GM21360 (cell line): ENCODE measurements at regions not wholly inside any gene's neighbourhood (a gene's known extent, or its start where the extent isn't known, plus 50 kb on each side); places are given as distances from the start of the nearest gene placed in this dataset.
"Not testable (repeated sequence)": the region's sequence is repeated elsewhere in the genome, so short reads cannot be mapped to it uniquely, and the experiment has no call there.

Experiments used
- ATAC-seq: cut with Tn5 transposase; IDR thresholded peaks from one replicate; pipeline ENCODE4 v1.9.1; 2021; ENCODE audit warnings: mild to moderate bottlenecking, moderate library complexity; ENCODE audit not compliant: unreplicated experiment

DNA sequence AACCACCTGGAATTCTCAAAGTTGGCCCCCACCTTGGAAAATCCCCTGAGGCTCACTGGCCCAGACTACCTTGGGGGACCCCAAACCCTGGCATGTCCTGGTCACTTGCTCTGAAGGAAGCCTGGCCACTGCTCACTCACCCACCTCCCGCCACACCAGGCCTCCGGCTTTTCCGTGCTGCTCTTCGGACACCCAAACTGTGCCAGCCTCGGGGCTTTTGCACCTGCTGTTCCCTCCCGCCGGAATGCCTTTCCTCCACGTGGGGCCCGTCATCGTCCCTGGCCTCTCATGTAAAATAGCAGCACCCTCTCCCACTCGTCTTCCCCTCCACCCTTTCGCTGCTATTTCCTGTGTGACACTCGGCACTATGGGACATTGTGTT is 87.2 kb upstream of the NCOR2 start:
- ATAC-seq: no peak

DNA sequence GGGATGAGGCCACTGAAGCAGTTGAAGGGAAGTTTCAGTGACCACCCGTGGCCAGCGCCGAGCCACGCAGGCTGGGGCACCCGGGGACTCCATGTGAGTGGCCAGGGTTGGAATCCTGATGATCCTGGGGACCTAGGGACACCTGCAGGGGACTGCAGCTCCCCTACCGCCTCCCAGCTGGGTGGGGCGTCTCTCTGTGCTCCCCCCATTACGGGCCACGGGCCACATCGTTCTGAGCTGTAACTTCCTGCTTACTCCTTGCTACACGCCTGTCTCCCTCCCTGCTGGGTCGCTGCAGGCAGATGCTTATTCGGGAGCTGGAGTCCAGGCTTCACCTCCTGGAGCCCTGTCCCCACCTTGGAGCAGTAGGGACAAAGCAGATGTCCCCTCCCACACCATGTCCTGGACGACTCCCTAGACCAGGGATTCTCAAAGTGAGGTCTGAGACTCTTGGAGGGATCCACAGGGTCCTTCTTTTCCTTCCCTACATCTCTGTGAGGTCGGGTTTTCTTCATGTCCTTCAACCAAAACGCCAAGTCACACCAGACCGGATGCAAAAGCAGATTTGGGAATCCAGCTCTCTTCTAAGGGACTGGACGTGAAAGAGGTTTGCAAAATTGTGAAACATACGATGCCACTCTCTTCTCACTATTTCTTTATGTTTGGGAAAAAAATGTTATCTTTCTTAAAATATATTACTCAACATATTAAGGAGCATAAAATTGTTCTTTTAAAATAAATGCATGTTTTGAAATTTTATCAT is 85.9 kb upstream of the NCOR2 start:
- ATAC-seq: no peak

DNA sequence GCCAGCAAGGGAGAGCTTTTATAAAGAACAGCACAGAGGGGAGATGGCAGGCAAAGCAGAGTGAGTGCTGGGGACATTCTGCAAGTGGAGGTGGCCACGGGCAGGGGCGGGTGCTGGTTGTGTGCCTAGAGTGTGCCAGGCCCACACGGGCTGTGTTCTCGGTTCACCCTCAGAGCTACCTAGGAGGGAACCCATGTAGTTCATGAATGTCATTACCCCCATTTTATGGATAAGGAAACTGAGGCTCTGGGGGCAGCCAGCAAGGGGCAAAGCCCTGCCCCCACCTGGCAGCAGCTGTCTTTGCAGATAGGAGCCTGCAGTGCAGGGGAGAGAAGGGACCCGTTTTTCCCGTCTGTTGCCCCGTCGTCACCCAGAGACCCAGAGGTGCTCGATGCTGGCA is 85.2 kb upstream of the NCOR2 start:
- ATAC-seq: no peak

DNA sequence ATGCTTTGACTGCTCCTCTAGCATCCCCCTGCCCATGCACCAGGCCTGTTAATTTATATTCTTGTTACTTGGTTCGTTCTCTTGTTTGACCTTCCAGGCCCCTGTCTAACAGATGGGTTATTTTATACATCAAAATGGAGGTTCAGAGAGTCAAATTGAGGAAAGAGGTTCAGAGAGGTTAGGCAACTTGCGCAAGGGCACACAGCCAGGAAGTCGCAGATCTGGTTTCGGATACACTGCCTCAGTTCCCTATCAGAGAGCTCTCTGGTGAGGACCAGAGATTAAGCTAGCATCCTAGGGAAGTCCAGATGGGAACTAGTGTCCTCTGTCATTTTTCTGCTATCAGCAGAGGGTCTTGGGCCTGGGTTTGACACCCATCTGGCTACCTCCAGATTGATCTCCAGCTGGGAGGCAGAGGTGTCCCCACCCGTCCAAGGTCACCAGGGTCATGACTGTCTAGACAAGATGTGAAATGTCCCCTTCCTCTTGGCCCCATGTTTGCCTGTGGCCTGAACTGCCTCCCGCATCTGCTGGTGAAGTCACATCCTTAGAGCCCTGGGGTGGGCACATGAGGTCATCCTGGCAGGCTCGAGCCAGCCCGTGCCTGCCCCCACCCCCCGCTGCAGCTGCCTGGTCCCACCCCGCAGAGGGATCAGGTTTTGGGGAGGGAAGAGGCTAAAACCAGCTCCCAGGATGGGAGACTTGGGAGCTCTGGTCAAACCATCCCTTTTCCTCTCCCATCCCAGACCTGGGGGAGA is 84.3 kb upstream of the NCOR2 start:
- ATAC-seq: no peak

DNA sequence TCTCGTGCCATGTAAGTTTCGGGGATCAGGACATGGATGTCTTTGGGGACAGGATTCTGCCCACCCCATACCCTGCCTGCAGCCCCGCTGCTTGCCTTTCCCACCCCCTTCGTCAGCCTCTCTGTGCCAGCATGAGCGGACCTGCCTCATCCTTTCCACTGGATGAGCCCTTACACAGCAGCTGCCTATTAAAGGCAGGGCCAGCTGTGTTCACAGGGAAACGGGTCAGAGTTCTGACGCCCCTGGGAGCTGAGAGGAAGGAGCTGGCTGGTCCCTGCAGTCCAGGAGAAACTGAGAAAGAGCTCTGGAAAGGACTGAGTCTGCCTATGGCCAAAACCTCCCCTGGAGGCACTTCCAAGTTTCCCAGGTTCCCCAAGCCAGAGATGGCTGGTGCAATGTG is 83.5 kb upstream of the NCOR2 start:
- ATAC-seq: no peak

DNA sequence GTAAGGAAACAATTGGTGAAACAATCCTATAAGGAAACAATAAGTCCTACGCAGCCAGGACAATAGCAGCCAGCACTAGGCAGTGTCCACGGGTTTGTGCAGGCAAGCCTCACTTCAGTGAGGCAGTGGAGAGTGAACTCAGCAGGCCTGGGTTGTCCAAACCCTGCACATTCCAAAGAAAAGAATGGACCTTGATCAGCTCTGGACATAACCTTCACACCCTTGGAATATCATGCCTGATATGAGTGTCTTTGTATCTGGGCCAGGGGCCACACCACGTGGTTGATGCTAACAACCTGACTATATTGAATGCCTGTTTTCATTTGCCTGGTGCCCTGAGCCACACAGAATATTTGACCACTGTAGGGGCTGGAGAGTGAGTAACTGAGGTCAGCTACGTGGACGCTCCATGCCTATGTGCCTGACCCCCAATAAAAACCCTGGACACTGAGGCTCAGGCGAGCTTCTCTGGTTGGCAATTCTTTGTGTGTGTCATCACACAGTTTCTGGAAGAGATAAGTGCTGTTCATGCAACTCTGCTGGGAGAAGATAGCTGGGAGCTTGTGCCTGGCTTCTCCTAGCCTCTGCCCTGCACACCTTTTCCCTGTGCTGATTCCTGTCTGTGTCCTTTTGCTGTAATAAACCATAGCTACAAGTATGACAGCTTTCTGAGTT is 81.4 kb upstream of the NCOR2 start:
- no peak for ATAC-seq

DNA sequence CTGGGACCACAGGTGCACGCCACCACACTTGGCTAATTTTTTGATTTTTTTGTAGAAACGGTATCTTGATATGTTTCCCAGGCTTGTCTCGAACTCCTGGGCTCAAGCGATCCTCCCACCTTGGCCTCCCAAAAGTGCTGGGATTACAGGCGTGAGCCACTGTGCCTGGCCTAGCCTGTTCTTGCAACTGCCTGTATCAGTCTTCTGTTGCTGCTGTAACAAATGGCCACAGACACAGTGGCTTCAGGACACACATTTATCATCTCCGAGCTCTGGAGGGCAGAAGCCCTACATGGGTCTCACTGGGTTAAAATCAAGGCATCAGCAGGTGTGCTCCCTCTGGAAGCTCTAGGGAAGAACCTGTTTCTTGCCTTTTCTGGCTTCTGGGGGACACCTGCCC is 79.9 kb upstream of the NCOR2 start:
- no peak for ATAC-seq

DNA sequence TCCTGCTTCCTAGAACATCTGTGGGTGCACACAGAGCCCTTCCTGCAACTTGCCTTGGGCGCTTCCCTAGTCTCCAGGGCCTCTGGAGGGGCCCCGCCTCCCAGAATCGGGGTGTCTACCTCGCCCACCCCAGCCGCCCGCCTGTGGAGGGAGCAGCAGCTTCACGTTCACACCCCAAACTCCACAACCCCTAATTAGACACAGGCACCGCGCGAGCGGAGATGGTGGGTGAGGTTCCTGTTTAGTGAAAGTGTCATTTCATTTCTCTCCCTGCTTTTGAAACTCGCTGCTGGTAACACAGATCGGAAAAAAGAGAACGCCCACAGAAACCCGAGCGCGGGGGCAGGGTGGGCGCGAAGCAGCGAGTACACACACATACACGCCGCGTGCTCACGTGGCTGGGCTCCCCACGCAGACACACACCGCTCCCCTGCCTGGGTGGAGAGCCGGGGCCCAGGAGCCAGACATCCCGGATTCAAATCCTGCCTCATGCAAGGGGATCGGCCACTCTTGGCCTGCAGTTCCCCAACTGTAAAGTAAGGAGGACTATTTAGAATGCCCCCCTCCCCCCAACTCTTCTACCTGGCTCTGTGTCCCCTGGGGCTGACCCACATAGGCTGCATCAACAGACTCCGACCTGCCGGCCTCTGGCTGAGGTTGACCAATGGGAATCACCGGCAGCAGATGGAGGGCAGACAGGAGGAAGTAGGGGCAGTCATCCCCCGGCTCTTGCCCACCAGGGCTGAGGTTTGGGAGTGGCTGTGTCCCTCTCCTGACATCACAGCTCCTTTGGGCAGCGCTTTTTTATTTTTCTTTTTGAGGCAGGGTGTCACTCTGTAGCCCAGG is 79.2 kb upstream of the NCOR2 start:
- no peak for ATAC-seq

DNA sequence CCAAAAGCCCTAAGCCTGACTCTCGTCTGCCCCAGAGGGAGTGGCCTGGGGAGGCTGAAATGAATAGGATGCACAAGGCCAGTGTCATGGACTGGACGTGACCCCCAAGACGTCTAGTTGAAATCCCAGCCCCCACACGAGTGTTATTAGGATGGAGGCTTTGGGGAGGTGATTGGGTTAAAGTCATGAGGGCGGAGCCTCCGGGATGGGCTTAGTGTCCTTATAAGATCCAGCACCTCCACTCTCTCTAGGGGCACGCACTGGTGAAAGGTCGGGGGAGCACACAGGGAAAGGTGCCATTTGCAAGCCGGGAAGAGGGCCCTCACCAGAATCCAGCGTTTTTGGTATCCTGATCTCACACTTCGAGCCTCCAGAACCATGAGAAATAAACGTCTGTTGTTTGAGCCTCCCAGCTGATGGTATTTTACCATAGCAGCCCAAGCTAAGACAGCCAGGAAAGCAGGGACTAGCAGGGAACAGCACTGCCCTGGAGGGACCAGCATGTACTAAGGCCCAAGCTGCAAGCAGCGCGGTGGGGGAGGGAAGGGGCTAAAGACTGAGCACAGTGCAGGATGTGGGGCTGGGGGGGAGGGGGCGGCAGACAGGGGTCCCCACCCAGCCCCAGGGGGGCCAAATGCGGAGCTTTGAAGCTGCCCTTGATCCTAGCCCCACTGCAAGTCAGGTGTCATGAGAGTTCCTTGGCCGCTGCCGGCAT is 78.3 kb upstream of the NCOR2 start:
- no peak for ATAC-seq

DNA sequence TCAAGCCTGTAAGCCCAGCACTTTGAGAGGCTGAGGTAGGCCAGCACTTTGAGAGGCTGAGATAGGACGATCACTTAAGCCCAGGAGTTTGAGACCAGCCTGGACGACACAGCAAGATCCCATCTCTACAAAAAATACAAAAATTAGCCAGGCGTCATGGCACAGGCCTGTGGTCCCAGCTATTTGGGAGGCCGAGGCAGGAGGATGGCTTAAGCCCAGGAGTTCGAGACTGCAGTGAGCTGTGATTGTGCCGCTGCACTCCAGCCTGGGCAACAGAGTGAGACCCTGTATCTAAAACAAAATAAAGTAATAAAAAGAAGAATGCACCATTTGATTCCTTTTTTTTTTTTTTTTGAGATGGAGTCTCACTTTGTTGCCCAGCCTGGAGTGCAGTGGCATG is 76.4 kb upstream of the NCOR2 start:
- not testable (repeated sequence) for ATAC-seq

DNA sequence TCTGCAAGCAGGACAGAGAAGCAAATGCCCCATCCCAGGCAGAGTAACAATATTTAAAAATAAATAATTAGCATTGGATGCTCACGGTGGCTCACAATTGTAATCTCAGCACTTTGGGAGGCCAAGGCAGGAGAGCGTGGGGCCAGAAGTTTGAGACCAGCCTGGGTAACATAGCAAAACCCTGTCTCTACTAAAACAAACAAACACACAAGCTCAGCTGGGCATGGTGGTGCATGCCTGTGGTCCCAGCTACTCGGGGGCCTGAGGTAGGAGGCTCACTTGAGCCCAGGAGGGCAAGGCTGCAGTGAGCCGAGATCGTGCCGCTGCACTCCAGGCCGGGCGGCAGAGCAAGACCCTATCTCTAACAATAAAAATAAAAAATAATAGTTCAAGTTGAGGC is 74.7 kb upstream of the NCOR2 start:
- no peak for ATAC-seq

DNA sequence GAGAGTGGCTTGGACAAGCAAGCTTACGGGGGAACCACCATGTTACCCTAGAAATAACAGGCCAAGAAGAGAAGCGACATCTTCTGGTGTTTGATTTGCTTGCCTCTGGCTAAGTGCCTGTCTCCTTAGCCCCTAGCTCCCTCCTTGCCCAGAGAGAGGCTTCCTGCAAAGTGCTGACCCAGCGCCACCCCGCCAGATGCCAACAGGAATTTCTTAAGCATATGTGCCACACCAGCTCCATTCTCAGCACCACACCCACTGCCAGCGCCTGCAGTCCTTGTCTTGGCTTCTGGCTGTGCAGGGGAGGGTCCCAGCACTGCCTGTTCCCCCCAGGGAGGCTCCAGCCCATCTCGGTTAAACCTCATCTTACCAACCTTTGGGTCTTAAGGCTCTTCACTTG is 74.2 kb upstream of the NCOR2 start:
- no peak for ATAC-seq

DNA sequence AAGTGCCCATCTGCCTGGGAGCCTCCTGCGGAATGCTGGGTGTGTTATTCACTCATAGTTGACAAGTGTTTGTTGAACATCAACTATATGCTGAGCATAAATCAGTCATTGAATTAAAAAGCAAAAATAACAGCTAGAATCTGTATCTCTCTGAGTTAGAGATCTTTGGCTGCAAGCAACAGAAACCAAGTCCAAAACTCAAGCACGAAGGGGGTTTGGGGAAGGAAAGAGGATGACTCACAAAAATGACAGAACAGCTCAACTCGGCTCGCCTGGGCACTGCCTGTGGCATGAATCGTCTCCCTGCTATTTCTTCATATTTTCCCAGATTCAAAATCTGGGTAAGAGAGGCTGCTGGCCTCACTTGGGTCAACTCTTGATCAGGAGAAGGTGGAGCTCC is 72.6 kb upstream of the NCOR2 start:
- no peak for ATAC-seq

DNA sequence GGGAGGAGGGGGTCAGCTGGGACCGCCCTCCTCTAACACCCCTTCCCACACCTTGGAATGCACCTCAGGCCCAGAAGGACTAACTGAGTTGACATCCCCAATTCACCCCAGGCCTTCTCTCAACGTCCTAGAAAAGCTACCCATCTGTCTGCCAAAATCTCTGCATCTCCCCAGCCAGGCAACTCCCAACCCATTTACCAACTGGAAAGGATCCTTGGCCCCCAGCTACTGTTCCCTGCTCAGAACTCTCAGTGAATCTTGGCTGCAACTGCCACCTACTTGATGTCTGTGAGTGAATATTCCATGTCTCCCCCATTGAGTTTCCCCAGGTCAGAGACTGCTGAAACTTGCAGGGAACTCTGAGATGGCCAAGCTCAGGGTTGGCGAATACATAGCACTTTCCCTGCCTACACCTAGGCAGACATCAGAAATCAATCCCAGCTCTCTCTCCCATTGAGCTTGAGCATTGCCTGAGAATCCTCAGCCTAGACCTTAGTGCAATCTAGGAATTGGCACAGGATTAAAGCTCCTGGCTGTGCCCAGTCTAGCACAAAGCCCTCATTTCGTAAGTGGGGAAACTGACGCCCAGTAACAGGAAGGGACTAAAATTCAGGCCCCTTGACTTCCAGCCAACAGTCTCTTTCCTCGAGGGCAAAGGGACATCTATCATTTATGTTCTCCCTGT is 71.9 kb upstream of the NCOR2 start:
- no peak for ATAC-seq

DNA sequence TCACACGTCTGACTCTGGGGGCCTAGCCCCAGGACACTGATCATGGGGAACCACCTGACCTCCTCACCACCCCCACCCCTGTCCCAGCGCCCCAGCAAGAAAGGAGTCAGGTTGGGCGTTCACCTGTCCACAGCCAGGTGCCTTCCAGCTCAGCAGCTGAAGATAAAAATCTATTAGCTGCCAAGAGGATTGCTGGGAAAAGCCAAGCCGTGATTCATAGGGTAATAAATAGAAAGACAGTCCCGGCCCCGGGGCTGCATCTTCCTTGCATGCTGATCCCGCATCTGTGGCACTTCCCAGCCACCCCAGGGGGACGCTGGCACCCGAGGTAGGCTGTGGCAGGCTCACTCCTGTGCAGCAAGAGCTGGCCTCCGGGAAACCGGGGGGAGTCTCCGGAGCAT is 70.2 kb upstream of the NCOR2 start:
- ATAC-seq: no peak

DNA sequence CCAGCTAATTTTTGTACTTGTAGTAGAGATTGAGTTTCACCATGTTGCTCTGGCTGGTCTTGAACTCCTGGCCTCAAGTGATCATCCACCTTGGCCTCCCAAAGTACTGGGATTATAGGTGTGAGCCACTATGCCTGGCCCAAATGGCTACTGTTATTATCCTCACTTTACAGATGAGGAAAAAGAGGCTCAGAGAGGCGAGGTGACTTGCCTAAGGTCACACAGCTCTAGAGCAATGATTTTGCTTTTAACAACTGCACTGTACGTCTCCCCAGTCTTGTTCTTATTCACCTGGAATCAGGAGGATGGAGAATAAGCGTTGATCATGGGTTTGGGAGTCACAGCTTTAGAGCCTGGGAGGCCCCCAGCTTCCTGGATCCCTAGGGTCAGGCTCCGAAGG is 69.8 kb upstream of the NCOR2 start:
- no peak for ATAC-seq

DNA sequence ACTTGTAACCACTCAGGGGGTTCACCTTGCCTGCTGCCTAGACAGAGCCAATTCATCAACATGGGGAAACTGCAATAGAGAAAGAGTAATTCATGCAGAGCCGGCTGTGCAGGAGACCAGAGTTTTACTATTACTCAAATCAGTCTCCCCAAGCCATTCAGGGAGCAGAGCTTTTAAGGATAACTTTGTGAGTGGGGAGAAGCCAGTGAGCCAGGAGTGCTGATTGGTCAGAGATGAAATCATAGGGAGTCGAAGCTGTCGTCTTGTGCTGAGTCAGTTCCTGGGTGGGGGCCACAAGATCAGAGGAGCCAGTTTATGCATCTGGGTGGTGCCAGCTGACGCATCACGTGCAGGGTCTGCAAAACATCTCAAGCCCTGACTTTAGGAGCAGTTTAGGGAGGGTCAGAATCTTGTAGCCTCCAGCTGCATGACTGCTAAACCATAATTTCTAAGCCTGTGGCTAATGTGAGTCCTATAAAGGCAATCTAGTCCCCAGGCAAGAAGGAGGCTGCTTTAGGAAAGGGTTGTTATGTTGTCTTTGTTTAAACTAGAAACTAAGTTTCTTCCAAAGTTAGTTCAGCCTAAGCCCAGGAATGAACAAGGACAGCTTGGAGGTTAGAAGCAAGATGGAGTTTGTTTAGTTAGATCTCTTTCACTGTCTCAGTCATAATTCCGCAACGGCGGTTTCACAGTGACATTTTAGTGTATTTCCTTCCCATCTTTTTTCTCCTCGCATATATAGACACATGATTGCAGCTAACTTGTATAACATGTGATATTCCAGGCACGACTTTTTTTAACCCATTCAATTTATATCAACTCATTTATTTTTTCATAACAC is 68.9 kb upstream of the NCOR2 start:
- ATAC-seq: no peak

DNA sequence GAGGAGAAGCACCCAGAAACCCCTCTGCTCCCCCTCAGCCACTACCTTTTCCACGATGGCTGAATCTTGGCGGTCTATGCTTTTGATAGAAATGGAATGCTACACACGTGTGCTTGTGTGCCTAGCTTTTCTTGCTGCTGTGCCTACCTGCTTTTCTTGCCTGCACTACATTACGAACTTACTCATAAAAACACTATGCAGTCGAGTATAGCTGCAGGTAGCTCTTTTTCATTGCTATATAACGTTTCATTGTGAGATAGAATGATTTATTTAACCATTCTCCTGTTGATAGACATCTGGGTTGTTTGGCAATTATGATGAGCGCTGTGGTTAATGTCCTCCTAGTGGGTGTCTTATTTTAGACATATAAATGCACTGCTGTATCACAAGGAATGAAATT is 67.9 kb upstream of the NCOR2 start:
- no peak for ATAC-seq
